HG02642 (cell line): ENCODE measurements at regions not wholly inside any gene's neighbourhood (a gene's known extent, or its start where the extent isn't known, plus 50 kb on each side); places are given as distances from the start of the nearest gene placed in this dataset.

Source experiments
- ATAC-seq: cut with Tn5 transposase; IDR thresholded peaks from one replicate; pipeline ENCODE4 v1.9.1; 2021; ENCODE audit warnings: mild to moderate bottlenecking; ENCODE audit not compliant: unreplicated experiment, poor library complexity

DNA sequence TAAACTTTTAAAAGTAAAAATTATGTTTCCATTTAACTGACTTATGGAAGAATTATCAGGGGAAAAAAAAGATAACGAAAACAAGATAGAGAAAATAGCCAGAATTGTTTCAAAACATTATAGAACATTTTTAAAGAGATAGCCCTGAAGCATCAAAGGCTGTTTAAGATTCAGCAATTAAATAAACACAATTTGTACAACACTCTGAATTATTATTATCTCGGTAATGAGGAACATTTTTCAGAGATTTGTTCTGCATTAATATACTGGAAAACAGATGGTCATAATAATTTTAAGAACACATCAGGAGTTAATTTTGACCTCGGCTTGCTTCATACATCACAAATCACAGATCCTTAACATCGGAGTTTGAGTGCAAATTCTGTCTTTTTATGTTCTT, 643.8 kb downstream of the SORCS1 start:
- no peak for ATAC-seq

DNA sequence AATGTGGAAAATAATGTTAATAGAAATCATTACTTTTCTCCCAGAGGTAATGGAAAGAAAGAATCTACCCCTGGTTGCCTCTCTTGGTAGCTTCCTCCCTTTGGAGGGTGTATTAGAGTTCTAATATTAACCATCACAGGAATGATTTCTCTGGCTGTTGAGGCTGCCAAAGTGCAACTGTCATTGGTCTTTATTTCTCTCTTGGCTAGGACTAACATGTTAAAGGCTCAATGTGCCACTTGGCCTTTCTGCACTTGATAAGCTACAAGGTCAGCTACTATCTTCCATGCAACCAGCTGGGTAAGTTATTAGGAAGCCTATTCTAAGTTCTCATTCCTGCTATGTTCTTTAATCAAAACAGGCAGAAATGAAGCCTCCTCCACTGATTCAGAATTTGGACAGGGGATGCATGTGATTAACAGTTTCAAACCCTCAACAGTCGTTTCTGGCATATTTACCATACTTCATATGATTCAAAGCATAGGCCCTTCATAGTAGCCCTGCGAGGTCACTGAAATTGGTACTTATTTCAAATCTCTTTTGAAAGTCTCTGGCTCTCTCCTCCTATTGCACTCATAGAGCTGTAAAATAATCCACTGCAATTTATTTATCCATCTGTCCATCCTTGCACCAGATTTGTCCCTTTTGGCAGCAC, 645.0 kb downstream of the SORCS1 start:
- ATAC-seq = no peak

DNA sequence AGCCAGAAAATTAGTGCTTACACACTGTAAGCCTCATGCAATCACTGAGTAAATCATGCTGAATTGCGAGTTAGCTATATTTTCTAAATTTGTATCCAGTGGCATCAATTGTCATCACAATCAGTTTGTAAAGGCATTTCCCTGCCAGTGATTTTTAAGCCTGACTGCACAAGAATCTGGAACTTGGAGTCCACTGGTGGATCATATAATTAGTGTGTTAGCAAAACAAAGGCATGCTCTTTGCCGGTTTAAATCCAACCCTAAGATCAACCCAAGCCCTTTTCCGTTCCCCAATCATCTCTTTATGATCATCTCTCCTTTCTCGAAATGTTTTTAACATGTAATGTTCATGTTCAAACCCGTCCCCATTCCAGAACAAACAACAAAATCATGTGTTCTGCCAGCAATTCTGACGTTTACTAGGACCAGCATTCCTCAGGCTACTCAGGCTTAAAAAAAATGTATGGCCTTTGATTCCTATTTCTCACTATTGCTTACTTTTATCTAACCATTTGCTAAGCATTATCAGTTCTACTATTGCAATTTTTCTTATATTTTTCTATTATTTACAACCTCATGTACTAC, 649.2 kb downstream of the SORCS1 start:
- no peak for ATAC-seq

DNA sequence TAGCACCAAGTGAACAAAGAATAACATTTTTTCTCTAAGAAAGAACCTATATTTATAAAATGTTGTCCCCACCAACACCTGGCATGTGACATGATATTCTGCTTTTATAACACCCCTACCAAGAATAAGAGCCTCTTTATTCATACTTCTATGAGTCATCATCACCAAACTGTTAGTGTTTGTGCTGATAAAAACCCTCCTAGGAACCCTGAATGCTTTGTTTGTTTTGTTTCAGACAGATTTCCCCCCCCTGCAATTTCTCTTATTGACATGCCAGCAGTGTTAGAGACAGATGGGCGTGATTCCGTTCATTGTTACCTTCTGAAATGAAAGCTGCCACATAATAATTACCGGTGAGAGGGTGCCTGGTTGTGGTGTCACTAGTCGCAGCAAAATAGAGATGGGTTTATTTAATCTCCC, 651.1 kb downstream of the SORCS1 start:
- no peak for ATAC-seq

DNA sequence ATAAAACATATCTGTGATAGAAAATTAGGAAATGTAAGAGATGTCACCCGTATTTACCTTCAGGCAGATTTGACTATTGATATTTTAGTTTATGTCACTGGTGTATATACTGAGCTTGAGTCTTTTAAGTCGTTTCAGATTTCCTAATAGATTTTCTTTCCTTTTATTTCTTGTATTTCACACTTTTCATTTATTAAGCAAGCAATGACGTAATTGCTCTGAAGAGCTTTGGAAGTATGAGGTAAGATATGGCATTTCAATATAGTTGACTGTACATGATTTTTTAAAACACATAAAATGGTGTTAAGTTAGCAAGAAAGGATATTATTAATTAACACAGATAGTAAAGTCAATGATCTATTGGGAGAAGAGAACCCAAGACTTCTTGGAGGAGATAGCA, 652.6 kb downstream of the SORCS1 start:
- ATAC-seq = no peak

DNA sequence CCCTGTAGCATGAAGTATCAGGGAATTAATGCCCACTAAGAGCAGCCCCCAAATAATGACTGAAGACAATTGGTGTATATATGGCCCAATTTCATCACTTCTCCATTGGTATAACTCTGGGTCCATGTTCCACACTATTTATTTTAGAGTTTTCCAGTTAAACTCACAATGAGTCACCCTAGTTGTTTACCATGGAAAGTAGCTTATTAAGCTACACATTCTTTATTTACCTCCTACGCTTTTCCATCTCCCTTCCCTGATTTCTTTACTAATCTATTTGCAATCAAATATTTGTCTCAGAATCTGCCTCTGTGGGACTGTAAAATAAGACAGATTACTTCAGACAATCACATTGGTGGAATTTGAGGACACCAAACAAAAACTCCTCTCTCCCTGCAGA, 655.6 kb downstream of the SORCS1 start:
- no peak for ATAC-seq

DNA sequence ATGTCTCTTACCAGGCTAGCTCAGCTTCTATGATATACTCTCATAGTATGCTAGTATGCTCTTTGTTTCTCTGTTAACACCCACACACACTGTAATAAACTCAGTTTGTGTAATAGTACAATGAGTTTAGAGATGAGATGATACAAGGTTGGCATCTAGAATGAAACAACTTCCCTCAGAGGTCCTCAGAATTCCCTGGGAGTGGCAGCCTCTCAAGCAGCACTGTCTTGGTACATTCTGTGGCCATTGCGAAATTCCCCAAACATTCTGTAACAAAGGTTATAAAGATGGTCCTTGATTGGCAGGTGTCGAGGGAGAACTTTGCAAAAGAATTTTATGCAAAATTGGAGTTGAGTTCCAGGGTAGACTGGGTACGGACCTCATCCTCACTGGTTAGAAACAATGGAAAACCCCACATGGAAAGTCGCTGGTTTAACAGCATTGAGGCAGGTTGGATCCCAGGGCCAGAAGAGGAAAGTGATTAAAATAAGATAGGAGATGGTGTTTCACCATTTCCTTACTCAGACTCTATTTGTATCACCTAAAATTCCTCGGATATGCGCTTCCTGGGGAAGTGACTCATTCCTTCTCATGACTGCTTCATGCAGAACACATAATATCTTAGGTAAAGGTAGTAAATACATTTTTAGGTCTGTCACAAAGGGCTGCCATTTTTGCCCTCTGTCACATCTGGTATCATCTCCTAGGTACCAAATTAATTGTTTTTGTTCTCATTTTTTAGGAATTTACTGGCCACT, 657.8 kb downstream of the SORCS1 start:
- ATAC-seq = no peak

DNA sequence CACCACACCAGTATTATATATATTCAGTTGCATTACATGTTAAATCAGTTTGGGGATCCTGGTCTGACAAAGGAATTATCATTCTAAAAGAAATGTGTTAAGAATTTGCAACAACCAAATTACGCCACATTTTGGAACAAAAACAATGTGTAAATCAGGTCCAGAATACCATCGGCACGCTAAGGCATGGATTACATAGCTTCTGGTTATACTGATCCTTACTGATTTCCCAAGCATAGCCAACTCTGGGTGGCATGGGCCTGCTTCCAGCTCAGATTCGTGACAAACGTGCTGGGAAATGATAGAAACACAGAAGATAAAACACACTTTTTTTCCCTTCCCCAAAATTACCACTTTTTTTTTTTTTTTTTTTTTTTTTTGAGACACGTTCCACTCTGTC, 660.0 kb downstream of the SORCS1 start:
- no peak for ATAC-seq

DNA sequence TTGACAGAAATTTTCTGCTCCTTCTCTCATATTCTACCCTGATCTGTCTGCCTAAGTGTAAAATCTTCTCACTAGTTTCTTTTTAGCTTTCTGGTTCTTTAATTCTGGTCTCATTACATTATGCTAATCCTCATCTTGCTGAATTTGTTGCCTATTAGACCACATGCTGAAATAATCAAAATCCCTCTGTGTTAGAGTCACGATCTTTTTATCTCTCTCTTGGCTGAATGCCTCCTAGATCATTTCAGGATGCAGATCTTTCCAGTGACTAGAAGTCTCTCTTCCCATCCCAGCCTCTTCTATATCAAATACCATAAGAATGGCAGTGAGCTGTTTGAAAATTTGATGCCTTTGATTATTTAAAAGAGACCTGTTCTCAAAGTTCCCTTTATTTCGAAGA, 661.9 kb downstream of the SORCS1 start:
- no peak for ATAC-seq

DNA sequence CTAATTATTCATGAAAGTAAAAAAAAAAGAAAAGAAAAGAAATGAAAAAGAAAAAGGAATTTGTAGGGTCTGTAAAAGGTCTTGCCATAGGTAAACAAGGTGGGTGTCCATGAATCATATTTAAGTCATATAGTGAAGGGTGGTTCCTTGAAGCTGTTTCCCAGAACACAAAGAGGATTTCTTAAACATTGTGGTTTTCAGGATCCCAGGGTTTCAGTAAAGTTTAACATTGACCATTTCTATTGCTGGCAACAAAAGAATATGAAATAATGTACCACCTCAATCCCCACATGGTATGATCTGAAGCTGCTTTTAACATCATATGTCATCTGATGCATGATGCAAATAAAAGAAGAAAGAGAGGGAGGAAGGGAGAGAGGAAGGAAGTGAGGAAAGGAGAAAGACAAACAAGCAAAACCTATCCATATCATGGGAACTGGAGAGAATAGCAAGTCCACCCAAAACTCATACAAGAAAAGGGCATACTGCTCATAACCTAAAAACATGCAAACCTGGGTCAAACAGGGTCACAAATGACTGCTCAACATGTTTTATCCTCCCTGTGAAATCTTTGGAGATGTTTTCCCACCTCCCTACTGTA, 663.5 kb downstream of the SORCS1 start:
- no peak for ATAC-seq

DNA sequence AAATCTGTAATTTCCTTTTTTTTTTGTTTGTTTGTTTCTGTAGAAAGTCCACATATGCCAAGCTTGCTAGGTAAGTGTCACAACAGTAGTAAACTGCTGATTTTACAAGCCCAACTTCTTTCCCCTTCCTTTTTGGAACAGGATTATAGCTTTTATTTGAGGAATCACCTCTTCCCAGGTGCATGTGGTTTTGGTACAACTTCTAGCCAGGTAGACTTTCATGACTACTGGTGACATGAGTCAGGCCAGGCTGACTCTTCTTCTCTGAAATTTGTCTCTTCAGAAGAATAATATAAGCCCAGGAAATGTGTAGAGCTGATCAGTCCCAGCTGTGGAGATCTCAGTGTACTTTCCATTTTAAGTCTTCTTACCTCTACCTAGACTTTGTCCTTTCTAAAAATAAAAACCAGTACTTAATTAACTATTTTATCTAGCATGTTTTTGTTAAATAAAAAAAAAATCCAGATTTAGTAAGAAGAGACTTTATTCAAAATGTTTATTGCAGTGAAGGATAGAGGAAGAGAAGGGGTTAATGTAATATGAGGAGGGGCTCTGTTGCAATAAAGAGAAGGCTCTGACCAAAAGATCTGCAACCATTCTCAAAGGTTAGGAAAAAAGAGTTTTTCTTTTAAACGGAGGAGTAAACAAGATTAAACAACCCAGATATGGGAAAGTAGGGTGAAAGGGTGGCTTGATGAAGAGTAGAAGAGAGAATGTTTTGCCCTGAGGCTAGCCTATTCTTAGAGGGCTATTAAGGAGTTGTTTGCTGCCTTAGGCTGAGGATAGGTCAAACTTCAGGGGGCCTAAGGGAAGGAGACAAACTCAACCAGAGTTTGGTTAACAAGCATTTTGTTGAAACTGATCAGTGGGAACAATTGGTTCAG, 664.2 kb downstream of the SORCS1 start:
- no peak for ATAC-seq

DNA sequence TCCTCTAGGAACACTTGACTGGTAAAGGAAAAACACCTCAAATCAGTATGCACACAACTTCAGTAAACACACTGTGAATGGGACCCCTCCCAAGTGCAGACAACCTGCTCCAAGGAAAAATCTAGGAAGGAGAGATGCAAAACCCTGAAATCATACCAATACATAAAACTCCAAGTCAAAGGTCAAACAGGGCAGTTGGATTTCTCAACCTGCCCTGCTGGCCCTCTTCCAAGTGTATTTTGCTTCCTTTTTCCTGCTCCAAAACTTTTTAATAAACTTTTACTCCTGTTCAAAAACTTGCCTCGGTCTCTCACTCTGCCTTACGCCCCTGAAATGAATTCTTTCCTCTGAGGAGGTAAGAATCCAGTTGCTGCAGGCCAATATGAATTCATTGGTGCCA, 665.1 kb downstream of the SORCS1 start:
- no peak for ATAC-seq

DNA sequence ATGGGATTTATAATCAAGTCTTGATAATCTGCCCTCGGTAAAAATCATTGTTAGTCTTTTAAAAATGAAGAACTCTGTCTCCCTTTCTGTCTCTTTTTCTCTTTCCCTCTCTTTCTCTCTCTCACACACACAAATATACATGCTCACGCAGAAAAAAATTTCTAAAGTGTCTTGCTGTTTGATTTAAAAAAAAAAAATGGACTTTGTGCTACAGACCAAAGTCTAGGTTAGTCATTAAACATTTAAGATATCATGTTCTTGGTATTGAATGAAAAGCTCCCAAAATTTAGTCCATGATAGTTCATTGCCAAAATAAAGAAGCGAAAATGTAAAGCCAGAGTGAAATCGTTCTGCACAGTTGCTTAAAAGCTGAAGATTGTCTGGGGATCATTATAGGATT, 665.8 kb downstream of the SORCS1 start:
- ATAC-seq = no peak

DNA sequence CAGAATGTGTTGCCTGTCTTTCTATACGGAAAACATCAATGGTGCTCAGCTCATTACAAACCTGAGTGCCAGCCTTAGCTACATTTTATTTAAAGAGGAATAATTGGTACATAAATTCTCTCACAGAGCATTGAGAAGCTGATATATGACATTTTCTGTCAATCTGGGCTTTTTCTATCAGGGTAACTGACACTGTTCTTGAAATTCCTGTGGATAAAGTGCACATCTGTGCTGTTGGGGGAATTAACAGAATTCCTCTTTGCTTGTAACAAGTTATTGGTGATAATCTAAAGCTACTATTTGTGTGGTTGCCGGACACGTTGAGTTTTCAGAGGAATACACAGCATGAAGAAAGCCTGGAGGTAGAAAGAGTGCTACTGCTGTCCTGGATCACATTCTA, 668.6 kb downstream of the SORCS1 start:
- no peak for ATAC-seq

DNA sequence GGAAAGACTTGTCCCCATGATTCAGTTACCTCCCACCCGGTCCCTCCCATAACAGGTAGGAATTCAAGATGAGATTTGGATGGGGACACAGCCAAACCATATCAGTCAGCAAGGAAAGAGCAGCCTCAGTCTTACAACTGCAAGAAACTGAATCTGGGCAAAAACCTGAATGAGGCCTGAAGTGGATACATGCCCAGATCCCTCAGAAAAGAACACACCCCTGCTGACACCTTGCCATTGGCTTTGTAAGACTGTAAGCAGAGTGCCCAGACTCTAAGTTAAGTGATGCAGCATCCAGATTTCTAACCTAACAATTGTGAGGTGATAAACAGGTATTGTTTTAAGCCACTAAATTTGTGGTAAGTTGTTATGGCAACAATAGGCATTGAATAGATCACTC, 670.8 kb downstream of the SORCS1 start:
- ATAC-seq = no peak

DNA sequence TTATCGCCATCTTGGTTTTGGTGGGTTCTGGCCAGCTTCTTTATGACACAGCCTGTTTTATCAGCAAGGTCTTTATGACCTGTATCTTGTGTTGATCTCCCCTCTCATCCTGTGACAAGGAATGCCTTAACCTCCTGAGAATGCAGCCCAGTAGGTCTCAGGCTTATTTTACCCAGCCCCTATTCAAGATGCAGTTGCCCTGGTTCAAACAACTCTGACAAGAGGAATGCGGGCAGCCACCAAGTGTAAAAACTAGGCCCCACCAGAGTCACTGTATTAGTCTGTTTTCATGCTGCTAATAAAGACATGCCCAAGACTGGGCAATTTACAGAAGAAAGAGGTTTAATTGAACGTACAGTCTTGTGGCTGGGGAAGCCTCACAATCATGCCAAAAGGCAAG, 671.3 kb downstream of the SORCS1 start:
- no peak for ATAC-seq

DNA sequence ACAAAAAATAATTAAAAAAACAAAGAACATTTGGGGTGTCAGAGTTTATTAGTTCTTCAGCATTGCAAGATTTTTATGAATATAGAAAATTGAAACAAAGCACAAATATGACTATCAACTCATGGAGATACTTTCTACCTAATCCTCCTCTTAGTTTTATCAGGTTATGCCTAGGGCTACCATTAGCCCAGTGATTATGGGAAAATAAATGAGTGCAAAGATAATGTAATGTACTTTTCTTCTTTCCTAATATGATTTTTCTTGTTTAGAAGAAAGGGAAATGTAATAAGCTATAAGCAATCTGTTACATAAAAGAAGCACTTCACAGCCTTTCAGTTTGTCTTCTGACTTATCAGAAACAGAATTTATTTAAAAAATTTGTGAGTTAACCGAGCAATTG, 676.8 kb downstream of the SORCS1 start:
- no peak for ATAC-seq

DNA sequence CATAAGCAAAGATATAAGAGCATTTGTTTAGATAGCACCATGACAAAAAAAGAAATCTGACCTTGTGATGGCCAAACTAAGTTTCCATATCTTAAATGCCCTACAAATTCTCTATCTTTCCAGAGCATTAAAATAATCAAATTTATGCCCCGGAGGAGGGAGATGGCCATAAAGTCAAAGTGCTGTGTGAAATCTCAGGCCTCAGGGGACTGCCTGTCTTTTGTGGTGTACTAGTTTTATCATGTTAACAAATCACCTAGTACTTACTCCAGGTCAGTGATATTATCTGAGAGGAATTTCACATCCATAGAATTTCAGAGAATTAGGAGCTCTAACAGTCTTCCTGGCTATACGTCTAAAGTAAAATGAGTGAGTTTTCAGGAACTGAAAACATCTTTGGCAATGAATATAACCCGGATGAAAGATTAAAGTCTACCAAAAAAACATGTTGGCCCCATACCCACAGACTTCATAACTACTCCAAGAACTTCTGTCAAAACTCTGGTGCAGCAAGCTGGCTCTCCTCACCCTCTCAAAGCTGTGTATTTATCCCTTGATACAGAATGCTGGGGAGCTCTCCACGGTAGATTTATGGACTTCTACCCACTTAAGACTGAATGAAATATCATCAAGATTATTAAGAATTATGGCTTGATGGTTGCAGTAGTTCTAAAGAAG, 682.8 kb downstream of the SORCS1 start:
- no peak for ATAC-seq

DNA sequence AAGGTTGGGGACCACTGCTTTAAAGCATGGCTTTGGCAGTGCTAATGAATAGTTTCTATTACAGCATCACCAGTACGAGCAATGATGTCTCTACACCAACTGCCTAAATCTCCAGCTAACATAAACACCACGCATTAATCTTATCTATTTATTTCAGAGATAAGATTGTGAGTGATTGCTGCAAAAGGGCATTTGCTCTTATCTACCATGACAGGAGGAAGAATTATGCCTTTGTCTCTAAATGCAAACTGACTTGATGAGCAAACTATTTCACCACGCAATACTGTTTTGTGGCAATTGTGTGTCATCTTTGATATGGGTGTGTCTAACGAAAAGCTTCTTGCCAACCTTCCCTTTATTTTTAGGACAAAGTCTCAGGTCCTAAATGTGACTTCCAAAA, 684.9 kb downstream of the SORCS1 start:
- ATAC-seq = no peak

DNA sequence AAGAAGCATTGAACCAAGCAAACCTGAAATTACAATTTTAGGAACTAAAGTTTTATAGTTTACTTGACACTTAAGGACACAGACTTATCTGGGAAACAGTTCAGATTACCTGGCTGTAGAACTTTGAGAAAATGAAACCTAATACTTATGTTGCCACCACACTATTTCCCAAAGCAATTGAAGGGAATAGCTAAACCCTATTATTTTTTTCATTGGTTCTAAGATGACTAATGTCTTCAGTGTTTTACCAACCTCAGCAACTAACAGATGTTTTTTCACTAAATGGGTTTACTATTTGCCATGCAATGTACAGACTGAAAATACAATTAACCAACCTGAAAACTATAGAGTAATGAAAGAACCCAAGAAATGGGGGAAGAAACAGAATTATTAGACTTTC, 689.6 kb downstream of the SORCS1 start:
- ATAC-seq = no peak
